Activated CD8-positive, alpha-beta memory T cell treated with anti-CD3 and anti-CD28 coated beads for 36 hours (primary cell): ENCODE measurements at regions not wholly inside any gene's neighbourhood (a gene's known extent, or its start where the extent isn't known, plus 50 kb on each side); places are given as distances from the start of the nearest gene placed in this dataset.
"Not testable (repeated sequence)": the region's sequence is repeated elsewhere in the genome, so short reads cannot be mapped to it uniquely, and the experiment has no call there.

Experiments
- CTCF ChIA-PET: fragments of 350-600 bp; sonication (Branson Sonifier 250); formaldehyde crosslinking; loops from one replicate; lab custom pipeline; 2021; ENCODE audit warnings: antibody characterized with exemption; lab: Charles Lee
- POLR2A ChIA-PET: fragments of 350-600 bp; sonication (Branson Sonifier 250); formaldehyde crosslinking; loops from one replicate; lab custom pipeline; 2021; ENCODE audit warnings: antibody characterized with exemption; lab: Charles Lee

DNA sequence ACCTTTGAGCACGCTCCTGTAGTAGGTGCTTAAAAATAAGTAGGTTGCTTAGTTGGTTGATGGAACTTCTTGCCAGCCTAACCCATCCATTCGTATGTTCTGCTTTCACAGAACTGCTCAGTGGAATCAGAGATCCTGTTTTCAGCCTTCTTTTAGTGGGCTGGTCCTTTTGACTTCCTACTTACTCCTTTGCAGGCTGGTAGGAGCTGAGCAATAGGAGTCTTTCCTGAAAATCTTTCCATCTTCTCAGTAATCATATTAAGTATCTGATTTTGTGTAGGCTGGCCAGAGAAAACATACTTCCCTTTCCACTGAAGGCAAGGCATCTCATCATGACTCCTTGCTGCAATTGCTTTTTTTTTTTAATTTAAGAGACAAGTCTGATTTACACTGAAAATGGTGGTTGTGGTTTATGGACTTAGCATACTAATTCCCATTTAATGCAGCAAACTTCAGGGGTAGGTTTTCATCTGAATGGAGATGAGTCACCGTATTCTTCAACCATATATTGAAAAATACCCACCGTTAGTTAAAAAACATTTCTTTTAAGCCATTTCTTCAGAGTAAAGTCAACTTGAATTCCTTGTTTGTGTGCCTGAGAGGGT, 208.0 kb downstream of the ZNF365 start:
- ChIA-PET CTCF (no interaction called here), POLR2A (no interaction called here)

DNA sequence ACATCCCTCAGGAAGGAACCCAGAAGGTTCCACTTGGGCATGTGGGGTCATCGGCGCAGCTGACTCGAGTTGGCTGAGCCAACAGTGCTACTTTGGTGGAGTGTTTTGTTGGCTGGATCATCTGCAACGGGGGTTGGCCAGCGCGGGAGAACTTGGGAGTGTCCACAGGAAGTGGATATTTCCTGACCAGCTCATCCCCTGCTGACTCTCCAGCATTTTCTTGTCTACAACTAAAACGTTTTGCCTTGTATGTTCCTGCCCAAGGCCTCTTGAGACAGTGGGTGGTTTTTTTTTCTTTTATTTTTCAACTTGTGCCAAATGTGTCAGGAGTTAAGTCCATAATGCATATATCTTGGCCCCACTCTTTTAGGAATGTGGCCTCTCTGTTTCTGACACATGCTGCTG, 208.6 kb downstream of the ZNF365 start:
- CTCF ChIA-PET, result interaction anchor here (0.5 to 1.5 kb wide), 2 partner anchors 12 to 260 kb away, joined by 3 to 4 read pairs; no protein-coding TSS in a partner anchor
- POLR2A ChIA-PET, result no interaction called here

GRCh38 chr10:62583876-62584615, 209.9 kb downstream of the ZNF365 start:
- ChIA-PET CTCF (interaction anchor here (1.5 kb wide), 1 partner anchor 11 kb away, joined by 4 read pairs; no protein-coding TSS in a partner anchor), POLR2A (no interaction called here)

GRCh38 chr10:62584731-62585130, 210.6 kb downstream of the ZNF365 start:
- CTCF ChIA-PET, result no interaction called here
- POLR2A ChIA-PET, result no interaction called here

GRCh38 chr10:62585211-62585775, 211.1 kb downstream of the ZNF365 start:
- CTCF ChIA-PET, result no interaction called here

DNA sequence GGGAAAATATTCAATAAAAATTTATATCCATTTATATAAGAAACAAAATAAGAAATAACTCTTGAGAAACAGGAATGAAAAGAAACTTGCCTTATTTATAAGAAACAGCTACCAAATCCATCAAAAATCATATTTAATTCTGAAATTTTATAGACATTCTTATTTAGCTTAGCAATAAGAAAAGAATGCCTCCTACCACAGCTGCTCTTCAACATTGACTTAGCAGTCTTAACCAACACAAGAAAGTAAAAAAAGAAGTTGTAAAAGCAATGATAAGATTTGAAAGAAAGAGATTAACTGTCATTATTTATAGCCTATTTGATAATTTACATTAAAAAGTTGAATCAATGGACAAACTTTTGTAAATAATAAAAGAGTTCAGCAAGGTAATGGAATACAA, 212.8 kb downstream of the ZNF365 start:
- ChIA-PET POLR2A (no interaction called here), CTCF (no interaction called here)

More at GRCh38 chr10:62585211-62585775, 211.1 kb downstream of the ZNF365 start:
- POLR2A ChIA-PET, result no interaction called here

DNA sequence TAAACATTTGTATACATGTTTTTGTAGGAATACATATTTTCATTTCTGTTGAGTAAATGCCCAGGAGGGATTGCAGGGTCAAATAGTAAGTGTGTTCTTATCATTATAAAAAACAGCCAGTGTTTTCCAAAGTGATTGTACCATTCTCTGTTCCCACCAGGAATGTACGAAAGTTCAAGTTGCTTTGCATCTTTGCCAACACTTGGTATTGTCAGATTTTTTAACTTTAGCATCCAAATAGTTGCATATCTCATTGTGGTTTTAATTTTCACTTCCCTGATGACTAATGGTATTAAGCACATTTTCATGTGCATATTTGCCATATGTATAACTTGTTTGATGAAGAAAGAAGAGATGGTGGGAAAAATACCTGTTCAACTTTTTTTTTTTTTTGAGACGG, 213.9 kb downstream of the ZNF365 start:
- CTCF ChIA-PET, result no interaction called here
- POLR2A ChIA-PET, result no interaction called here

DNA sequence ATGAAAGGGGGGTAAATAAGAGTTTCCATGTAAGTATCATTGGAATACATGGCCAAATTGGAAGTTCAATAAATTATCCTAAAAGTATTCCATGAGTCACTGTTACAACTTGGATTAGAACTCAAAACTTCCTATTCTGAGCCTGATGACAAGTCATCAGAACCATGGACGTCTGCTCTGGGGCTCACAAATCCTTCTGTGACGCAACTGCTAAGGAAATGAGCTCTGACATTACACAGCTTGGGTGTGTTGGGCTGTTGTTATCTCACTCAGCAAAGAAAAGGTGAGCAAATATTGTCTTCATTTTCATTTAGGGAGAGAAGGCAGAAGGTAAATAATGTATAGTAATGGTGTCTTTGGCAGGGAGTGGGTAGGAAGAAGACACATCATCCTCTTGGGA, 214.8 kb upstream of the ADO start:
- ChIA-PET POLR2A (no interaction called here), CTCF (interaction anchor here (1.2 to 1.8 kb wide), 3 partner anchors 21 to 152 kb away, joined by 3 to 5 read pairs (median 3); no protein-coding TSS in a partner anchor)

DNA sequence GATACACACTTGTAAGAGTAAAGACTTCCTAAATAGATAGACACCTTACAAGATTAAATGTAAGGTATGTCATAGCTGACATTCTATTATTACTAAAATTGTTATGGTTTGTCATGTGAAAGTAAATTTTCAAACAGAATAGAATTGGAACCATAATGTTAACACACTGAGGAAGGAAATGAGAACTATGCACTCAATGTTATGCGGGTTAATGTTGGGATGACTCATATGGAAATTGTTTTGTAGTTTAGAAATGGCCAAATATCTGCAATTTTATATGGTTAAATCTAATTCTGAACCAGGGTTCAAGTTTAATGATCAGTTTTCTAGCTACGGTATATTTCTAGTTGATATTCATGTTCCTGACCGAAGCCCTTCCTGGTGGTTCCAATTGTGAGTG, 214.2 kb upstream of the ADO start:
- CTCF ChIA-PET, result interaction anchor here (1.6 to 1.8 kb wide), 2 partner anchors 21 to 153 kb away, joined by 3 to 5 read pairs; no protein-coding TSS in a partner anchor
- POLR2A ChIA-PET, result no interaction called here

DNA sequence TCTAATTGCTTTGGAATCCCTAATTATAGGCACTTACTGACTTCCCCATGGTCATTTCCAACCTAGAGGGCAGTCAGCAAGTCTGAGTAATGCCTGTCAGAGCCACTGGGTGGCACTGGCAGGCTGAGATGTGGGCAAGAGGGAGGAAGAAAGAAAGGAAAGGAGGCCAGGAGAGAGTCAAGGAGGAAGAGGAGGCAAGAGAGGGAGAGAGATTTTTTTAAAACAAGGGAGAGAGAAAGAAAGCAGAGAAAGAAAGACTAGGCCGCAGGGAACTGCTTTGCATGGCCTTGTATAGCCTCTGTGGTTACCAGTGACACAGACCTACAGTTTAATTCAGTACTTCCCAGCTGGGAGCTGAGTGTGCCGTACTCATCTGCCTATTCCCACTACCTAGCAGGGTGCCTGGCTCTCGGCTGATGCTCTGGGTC, 210.4 kb upstream of the ADO start:
- POLR2A ChIA-PET, result interaction anchor here (0.5 kb wide), 1 partner anchor 457 kb away, joined by 7 read pairs; no protein-coding TSS in a partner anchor
- CTCF ChIA-PET, result interaction anchor here (0.6 to 2.5 kb wide), 12 partner anchors 11 to 574 kb away, joined by 3 to 13 read pairs (median 4); no protein-coding TSS in a partner anchor

DNA sequence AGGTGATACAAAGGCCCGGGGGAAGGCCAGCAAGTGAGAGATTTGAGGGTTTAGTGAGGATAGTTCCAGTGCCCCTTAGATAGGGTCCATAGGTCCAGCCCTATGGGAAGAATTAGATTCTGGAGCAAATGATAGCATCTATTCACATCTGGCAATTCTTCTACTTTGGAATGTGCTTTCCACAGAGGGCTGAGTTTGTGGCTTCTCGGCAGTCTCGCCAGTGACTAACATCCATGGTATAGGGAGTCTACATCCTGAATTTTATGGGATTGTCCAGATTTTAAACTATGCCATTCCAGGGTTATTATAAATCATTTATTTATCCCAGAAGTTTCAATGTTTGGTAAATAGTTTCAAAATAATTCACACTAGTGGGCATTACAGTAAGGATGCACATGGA, 207.3 kb upstream of the ADO start:
- CTCF ChIA-PET, result interaction anchor here (1.2 kb wide), 1 partner anchor 221 kb away, joined by 4 read pairs; no protein-coding TSS in a partner anchor
- POLR2A ChIA-PET, result no interaction called here

DNA sequence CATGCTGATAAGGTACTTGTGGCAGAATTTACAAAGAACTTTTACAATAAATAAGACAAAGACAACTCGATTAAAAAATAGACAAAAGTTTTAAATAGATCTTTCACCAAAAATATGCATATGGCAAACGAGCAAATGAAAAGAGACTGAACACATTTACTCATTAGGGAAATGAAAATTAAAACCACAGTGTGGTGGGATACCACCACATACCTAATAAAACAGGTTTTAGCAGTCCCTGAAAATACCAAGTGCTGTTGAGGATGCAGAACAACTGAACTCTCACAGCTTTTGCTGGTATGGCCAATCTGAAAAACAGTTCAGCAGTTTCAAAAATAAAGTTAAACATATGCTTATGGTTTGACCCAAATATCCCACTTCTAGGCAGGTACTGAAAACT, 205.4 kb upstream of the ADO start:
- CTCF ChIA-PET, result interaction anchor here (0.9 kb wide), 1 partner anchor 219 kb away, joined by 4 read pairs; no protein-coding TSS in a partner anchor
- POLR2A ChIA-PET, result no interaction called here

DNA sequence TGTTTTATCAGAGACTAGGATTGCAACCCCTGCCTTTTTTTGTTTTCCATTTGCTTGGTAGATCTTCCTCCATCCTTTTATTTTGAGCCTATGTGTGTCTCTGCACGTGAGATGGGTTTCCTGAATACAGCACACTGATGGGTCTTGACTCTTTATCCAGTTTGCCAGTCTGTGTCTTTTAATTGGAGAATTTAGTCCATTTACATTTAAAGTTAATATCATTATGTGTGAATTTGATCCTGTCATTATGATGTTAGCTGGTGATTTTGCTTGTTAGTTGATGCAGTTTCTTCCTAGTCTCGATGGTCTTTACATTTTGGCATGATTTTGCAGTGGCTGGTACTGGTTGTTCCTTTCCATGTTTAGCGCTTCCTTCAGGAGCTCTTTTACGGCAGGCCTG, 198.0 kb upstream of the ADO start:
- POLR2A ChIA-PET, CTCF ChIA-PET: not testable (repeated sequence)

GRCh38 chr10:62608189-62608875, 196.2 kb upstream of the ADO start:
- CTCF ChIA-PET, result interaction anchor here (4.2 kb wide), 1 partner anchor 209 kb away, joined by 42 read pairs; the partner anchor contains the start of gene EGR2
- POLR2A ChIA-PET, result not testable (repeated sequence)

DNA sequence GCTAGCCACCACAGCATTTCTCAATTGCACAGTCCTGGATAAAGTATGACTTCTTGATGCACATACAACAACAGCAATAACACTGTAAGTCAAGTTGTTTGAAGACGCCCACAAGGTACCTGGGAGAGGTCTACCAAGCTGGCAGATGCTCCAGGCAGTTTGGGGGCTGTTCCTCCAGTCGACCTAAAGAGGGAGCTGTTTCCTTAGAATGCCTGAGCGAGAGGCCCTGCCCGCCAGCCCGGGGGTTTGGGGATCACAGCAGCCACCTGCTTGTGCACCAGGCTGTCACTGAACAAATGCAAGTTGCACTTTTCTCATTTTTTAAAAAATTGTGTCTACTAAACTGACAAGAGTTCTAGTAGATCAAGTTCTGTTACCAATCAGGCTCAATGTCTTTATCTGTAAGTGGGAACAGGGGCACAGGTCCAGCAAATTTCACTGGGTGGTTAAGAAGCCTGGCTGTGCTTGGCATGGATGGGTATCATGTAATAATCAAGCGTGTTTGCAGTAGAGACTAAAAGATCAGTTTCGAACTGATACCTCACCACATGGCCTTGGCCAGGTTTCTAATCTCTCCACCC, 193.8 kb upstream of the ADO start:
- ChIA-PET POLR2A (interaction anchor here (1.6 kb wide), 1 partner anchor 207 kb away, joined by 5 read pairs; no protein-coding TSS in a partner anchor), CTCF (interaction anchor here (0.6 to 4.2 kb wide), 17 partner anchors 12 to 546 kb away, joined by 3 to 42 read pairs (median 3); partner anchors contain the start of gene EGR2)

- ChIA-PET POLR2A (interaction anchor here (0.9 to 1.5 kb wide), 3 partner anchors 24 to 203 kb away, joined by 3 to 8 read pairs (median 4); partner anchors contain the start of gene EGR2), CTCF (interaction anchor here (0.7 to 2.0 kb wide), 8 partner anchors 20 to 471 kb away, joined by 3 to 5 read pairs (median 3); no protein-coding TSS in a partner anchor)
Observed at GRCh38 chr10:62613424-62613823, 191.1 kb upstream of the ADO start.

DNA sequence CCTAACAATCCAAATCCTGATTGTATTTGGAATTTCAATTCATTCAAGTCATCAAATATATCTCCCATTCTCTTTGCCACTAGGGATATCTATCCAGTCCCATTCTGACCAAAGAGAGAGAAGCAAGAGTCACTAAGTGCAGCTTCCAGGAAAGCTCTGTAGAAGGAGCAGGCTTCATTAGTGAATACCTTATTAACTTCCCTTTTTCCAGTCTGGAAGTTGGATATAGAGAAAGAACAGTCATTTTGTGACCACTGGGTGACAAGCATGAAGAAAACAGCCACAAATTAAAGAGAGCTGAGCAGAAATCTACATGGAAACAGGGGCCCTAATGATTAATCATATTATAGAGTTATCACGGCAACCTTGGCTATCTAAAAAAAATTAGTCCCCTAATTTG, 190.7 kb upstream of the ADO start:
- ChIA-PET POLR2A (interaction anchor here (0.9 to 2.1 kb wide), 7 partner anchors 24 to 519 kb away, joined by 3 to 14 read pairs (median 4); partner anchors contain the start of genes ADO, EGR2 and NRBF2), CTCF (interaction anchor here (0.8 to 1.9 kb wide), 8 partner anchors 21 to 205 kb away, joined by 3 to 6 read pairs (median 3); partner anchors contain the start of gene EGR2)
